Neural progenitor cell (in vitro differentiated cells): ENCODE measurements at regions not wholly inside any gene's neighbourhood (a gene's known extent, or its start where the extent isn't known, plus 50 kb on each side); places are given as distances from the start of the nearest gene placed in this dataset.

ENCODE experiments used
- DNase-seq: peaks from one replicate; pipeline ENCODE4 v3.0.0-alpha.2; 2016; ENCODE audit warnings: low spot score
- H2AFZ ChIP-seq: fragments of 200-600 bp; sonication (generic); replicated peaks from 2 replicates; pipeline ENCODE4 v1.6.1; 2016; ENCODE audit warnings: antibody characterized with exemption
- H3F3A ChIP-seq: fragments of 200-600 bp; sonication (generic); 2 replicates; pipeline ENCODE4 v1.6.1; 2016; ENCODE audit warnings: antibody characterized with exemption, low read depth
- H3K27ac ChIP-seq: fragments of 200-600 bp; sonication (generic); 2 replicates; pipeline ENCODE4 v1.5.1; 2016; ENCODE audit warnings: mild to moderate bottlenecking
- H3K27me3 ChIP-seq: fragments of 200-600 bp; sonication (generic); 2 replicates; pipeline ENCODE4 v1.6.1; 2016; ENCODE audit warnings: mild to moderate bottlenecking, moderate library complexity
- H3K36me3 ChIP-seq: fragments of 200-600 bp; sonication (generic); 2 replicates; pipeline ENCODE4 v1.5.1; 2016
- H3K4me1 ChIP-seq: fragments of 200-600 bp; sonication (generic); 2 replicates; pipeline ENCODE4 v1.6.1; 2016; ENCODE audit warnings: mixed run types
- H3K4me2 ChIP-seq: fragments of 200-600 bp; sonication (generic); 2 replicates; pipeline ENCODE4 v1.6.1; 2016
- H3K4me3 ChIP-seq: fragments of 200-600 bp; sonication (generic); 2 replicates; pipeline ENCODE4 v1.5.1; 2016
- H3K79me2 ChIP-seq: fragments of 200-600 bp; sonication (generic); 2 replicates; pipeline ENCODE4 v1.6.1; 2016; ENCODE audit warnings: low read depth
- H3K9ac ChIP-seq: fragments of 200-600 bp; sonication (generic); 2 replicates; pipeline ENCODE4 v1.6.1; 2016
- H3K9me3 ChIP-seq: fragments of 200-600 bp; sonication (generic); 2 replicates; pipeline ENCODE4 v1.5.1; 2016; ENCODE audit warnings: low read depth
- H4K20me1 ChIP-seq: fragments of 200-600 bp; sonication (generic); 2 replicates; pipeline ENCODE4 v1.6.1; 2016; ENCODE audit warnings: low read depth
- H3K27ac Mint-ChIP-seq: 3 replicates; pipeline ENCODE4 v1.8.0; 2021; ENCODE audit warnings: mixed read lengths
- H3K27me3 Mint-ChIP-seq: 2 replicates; pipeline ENCODE4 v1.8.0; 2022; ENCODE audit warnings: low read depth, mild to moderate bottlenecking, inconsistent platforms, moderate library complexity, mixed read lengths; ENCODE audit not compliant: insufficient read depth
- H3K36me3 Mint-ChIP-seq: 3 replicates; pipeline ENCODE4 v1.8.0; 2021; ENCODE audit warnings: mixed read lengths
- H3K4me1 Mint-ChIP-seq: 3 replicates; pipeline ENCODE4 v1.8.0; 2021; ENCODE audit warnings: mixed read lengths
- H3K4me3 Mint-ChIP-seq: 3 replicates; pipeline ENCODE4 v1.8.0; 2021; ENCODE audit warnings: mild to moderate bottlenecking, moderate library complexity, mixed read lengths
- H3K9me3 Mint-ChIP-seq: 3 replicates; pipeline ENCODE4 v1.8.0; 2020; ENCODE audit warnings: mixed read lengths
- EZH2 ChIP-seq: fragments of 200-600 bp; sonication (generic); IDR thresholded peaks from 2 replicates; pipeline ENCODE4 v1.6.1; 2017; ENCODE audit warnings: antibody characterized with exemption, mild to moderate bottlenecking, moderate library complexity
- EZH2phosphoT487 ChIP-seq: fragments of 200-600 bp; sonication (generic); IDR thresholded peaks from 2 replicates; pipeline ENCODE4 v1.6.1; 2017; ENCODE audit warnings: antibody characterized with exemption
- TF ChIP-seq, protein P1 (sequence below): fragments of 200-600 bp; sonication (generic); IDR thresholded peaks from 2 replicates; pipeline ENCODE4 v1.5.1; 2017; ENCODE audit warnings: antibody characterized with exemption, mild to moderate bottlenecking

DNA sequence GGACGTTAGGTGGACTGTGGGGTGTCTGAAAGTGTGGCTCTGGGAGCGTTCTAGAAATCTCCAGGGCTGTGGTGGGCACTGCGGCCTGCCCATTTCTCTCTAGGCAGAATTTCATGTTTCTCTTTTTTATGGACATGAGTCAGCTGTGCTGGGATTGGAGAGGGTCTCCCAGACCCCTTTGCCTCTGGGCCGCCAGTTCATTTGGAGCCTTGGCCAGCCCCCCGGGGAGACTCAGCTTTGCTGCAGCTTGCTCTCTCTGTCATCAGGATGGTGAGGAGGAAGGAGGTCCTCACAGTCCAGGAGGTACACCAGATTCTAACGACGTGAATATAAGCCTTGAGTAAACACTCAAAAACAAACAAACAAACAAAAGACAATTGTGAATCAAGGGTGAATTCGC, 149.6 kb upstream of the RGMA start:
- Histone ChIP-seq H3K4me1 (peaks cover 47% of the 10 kb centered on the region), H3K79me2 (peaks cover under 1% of the 10 kb centered on the region), H3K27me3 (no peaks in the 10 kb centered on the region), H3F3A (peaks cover 56% of the 10 kb centered on the region), H3K9ac (no peak overlapping the region), H3K4me3 (no peak overlapping the region), H3K4me2 (no peak overlapping the region), H4K20me1 (no peaks in the 10 kb centered on the region), H3K36me3 (no peaks in the 10 kb centered on the region), H2AFZ (no peak overlapping the region), H3K9me3 (no peaks in the 10 kb centered on the region), H3K27ac (no peak overlapping the region)
- no peak overlapping the region for H3K4me3 Mint-ChIP-seq
- H3K27ac Mint-ChIP-seq = no peak overlapping the region
- TF ChIP-seq, protein P1, sequence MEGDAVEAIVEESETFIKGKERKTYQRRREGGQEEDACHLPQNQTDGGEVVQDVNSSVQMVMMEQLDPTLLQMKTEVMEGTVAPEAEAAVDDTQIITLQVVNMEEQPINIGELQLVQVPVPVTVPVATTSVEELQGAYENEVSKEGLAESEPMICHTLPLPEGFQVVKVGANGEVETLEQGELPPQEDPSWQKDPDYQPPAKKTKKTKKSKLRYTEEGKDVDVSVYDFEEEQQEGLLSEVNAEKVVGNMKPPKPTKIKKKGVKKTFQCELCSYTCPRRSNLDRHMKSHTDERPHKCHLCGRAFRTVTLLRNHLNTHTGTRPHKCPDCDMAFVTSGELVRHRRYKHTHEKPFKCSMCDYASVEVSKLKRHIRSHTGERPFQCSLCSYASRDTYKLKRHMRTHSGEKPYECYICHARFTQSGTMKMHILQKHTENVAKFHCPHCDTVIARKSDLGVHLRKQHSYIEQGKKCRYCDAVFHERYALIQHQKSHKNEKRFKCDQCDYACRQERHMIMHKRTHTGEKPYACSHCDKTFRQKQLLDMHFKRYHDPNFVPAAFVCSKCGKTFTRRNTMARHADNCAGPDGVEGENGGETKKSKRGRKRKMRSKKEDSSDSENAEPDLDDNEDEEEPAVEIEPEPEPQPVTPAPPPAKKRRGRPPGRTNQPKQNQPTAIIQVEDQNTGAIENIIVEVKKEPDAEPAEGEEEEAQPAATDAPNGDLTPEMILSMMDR = no peak
- no peak for TF ChIP-seq EZH2phosphoT487
- no peak for TF ChIP-seq EZH2
- no peak for DNase-seq
- H3K9me3 Mint-ChIP-seq = peaks cover 10% of the 10 kb centered on the region
- H3K4me1 Mint-ChIP-seq = no peaks in the 10 kb centered on the region
- H3K36me3 Mint-ChIP-seq = peaks cover 6% of the 10 kb centered on the region
- peaks cover 2% of the 10 kb centered on the region for H3K27me3 Mint-ChIP-seq

DNA sequence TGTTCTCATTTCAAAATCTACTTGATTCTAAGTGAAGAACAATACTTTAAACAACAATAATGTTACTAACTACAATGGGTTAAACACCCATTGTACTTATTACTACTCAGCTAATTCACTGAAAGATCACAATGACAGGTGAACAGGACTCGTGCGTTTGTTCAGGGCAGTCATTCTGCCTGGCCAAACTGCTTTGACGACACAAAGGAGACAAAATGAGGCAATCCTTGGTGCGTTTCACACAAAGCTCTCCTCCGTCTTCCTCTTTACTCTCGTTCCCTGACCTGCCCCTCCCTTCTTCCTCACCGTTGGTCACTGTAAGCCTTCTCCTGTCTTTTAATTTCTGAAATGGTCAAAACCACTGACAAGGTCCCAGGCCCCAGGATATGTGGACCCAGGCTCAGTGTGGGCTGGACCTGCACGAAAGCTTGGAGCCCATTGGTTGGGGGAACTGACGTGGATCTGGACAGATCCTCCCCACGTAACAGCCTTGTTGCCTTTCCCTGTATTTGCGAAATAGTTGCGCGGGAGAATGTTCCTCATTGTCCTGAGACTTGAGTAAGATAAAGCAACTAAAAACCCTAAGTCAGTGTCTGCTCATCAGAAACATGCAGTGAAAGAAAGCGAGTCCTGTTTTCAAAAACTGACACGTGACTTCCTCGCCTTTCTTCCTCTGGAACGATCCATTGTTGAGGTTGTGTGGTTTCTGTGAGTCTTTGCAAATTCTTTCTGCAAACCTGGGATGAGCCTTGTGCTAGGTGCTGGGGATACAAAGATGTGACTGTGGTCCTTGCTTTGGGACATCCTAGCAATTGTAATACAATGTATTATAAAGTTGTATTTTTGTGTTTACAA, 147.1 kb upstream of the RGMA start:
- Histone ChIP-seq H3K27ac (peak overlapping the region; percentile 91), H3K4me1 (peaks cover 45% of the 10 kb centered on the region), H3F3A (peaks cover 43% of the 10 kb centered on the region), H3K4me2 (peak overlapping the region; percentile 45), H3K9ac (no peak overlapping the region), H3K36me3 (no peaks in the 10 kb centered on the region), H3K4me3 (no peak overlapping the region), H2AFZ (peak overlapping the region; percentile 57), H4K20me1 (no peaks in the 10 kb centered on the region), H3K79me2 (no peaks in the 10 kb centered on the region), H3K27me3 (no peaks in the 10 kb centered on the region), H3K9me3 (no peaks in the 10 kb centered on the region)
- Mint-ChIP-seq H3K27me3 (peaks cover 2% of the 10 kb centered on the region), H3K27ac (peak overlapping the region; percentile 12), H3K9me3 (peaks cover 12% of the 10 kb centered on the region), H3K4me3 (no peak overlapping the region), H3K4me1 (no peaks in the 10 kb centered on the region), H3K36me3 (peaks cover 6% of the 10 kb centered on the region)
- peak; percentile 68 for DNase-seq
- TF ChIP-seq EZH2phosphoT487 (no peak), EZH2 (no peak)
- TF ChIP-seq, protein P1 = no peak

DNA sequence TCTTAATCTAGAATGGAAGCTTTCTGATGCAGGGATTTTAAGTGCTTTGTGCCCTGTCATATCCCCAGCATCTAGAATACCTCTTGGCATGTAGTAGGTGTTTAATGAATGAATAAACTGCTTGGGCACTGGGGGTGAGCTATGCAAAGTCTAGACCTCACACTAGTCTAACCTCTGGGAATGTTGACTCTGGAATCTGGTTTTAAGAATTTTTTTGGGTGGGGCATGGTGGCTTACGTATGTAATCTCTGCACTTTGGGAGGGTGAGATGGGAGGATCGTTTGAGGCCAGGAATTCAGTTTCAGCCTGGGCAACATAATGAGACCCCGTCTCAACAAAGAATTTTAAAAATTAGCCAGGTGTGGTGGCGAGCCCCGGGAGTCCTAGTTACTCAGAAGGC, 146.3 kb upstream of the RGMA start:
- H3K4me3 ChIP-seq = no peak overlapping the region
- no peak overlapping the region for H3K27ac Mint-ChIP-seq
- peaks cover 39% of the 10 kb centered on the region for H3F3A ChIP-seq

More for the DNA sequence above, 146.3 kb upstream of the RGMA start:
- Histone ChIP-seq H3K27ac (no peak overlapping the region), H2AFZ (no peak overlapping the region), H3K4me2 (no peak overlapping the region), H4K20me1 (no peaks in the 10 kb centered on the region), H3K36me3 (no peaks in the 10 kb centered on the region), H3K9ac (no peak overlapping the region), H3K4me1 (peaks cover 39% of the 10 kb centered on the region), H3K9me3 (peaks cover 3% of the 10 kb centered on the region), H3K27me3 (no peaks in the 10 kb centered on the region), H3K79me2 (no peaks in the 10 kb centered on the region)
- peaks cover 10% of the 10 kb centered on the region for H3K36me3 Mint-ChIP-seq
- no peak for DNase-seq
- TF ChIP-seq, protein P1 = no peak
- H3K9me3 Mint-ChIP-seq = peaks cover 18% of the 10 kb centered on the region
- H3K27me3 Mint-ChIP-seq = peaks cover 2% of the 10 kb centered on the region
- no peaks in the 10 kb centered on the region for H3K4me1 Mint-ChIP-seq
- no peak overlapping the region for H3K4me3 Mint-ChIP-seq
